Activated CD4-positive, CD25-positive, alpha-beta regulatory T cell (primary cell): ENCODE measurements at regions not wholly inside any gene's neighbourhood (a gene's known extent, or its start where the extent isn't known, plus 50 kb on each side); places are given as distances from the start of the nearest gene placed in this dataset.

Source experiments
- DNase-seq, 4 experiments: peaks; one replicate each; lab custom pipeline; 2025; lab: John Stamatoyannopoulos, UW

- no peak for DNase-seq
Measured at GRCh38 chr15:69658411-69658945, 205.9 kb downstream of the RPLP1 start.

- DNase-seq = no peak
Measured at GRCh38 chr15:69659454-69660050, 206.9 kb downstream of the RPLP1 start.

GRCh38 chr15:69660114-69660513 lies 207.5 kb downstream of the RPLP1 start:
- DNase-seq = no peak

- no peak for DNase-seq
Measured at GRCh38 chr15:69660658-69661405, 208.2 kb downstream of the RPLP1 start.

- no peak for DNase-seq
Measured at GRCh38 chr15:69661446-69661845, 208.8 kb downstream of the RPLP1 start.

- DNase-seq = no peak
Measured at GRCh38 chr15:69661871-69662644, 209.4 kb downstream of the RPLP1 start.

GRCh38 chr15:69662645-69663000 lies 210.0 kb downstream of the RPLP1 start:
- DNase-seq = no peak

GRCh38 chr15:69663441-69663840 lies 210.8 kb downstream of the RPLP1 start:
- DNase-seq = no peak

- no peak for DNase-seq
Measured at GRCh38 chr15:69663982-69664381, 211.4 kb downstream of the RPLP1 start.

- DNase-seq = no peak
Measured at GRCh38 chr15:69664572-69665571, 212.3 kb downstream of the RPLP1 start.

GRCh38 chr15:69665641-69666111 lies 213.1 kb downstream of the RPLP1 start:
- no peak for DNase-seq

GRCh38 chr15:69666441-69666882 lies 213.8 kb downstream of the RPLP1 start:
- DNase-seq = no peak

GRCh38 chr15:69666921-69667811 lies 214.5 kb downstream of the RPLP1 start:
- no peak for DNase-seq

GRCh38 chr15:69668039-69668705 lies 215.6 kb downstream of the RPLP1 start:
- no peak for DNase-seq

GRCh38 chr15:69668963-69669362 lies 216.3 kb downstream of the RPLP1 start:
- DNase-seq = no peak

- no peak for DNase-seq
Measured at GRCh38 chr15:69669446-69669845, 216.8 kb downstream of the RPLP1 start.

- DNase-seq = no peak
Measured at GRCh38 chr15:69673291-69673881, 220.8 kb downstream of the RPLP1 start.

GRCh38 chr15:69675731-69676130 lies 223.1 kb downstream of the RPLP1 start:
- DNase-seq = no peak

- no peak for DNase-seq
Measured at GRCh38 chr15:69677403-69677802, 224.8 kb downstream of the RPLP1 start.
